Stimulated activated CD4-positive, alpha-beta T cell treated with anti-CD3 and anti-CD28 coated beads, Interleukin-1b, Interleukin-23, amount 100 ng/mL, for 48 hours (primary cell): ENCODE measurements at regions not wholly inside any gene's neighbourhood (a gene's known extent, or its start where the extent isn't known, plus 50 kb on each side); places are given as distances from the start of the nearest gene placed in this dataset.
"Not testable (repeated sequence)": the region's sequence is repeated elsewhere in the genome, so short reads cannot be mapped to it uniquely, and the experiment has no call there.

ENCODE experiments used
- DNase-seq: peaks from one replicate; pipeline ENCODE4 v3.0.0-alpha.2; 2020

DNA sequence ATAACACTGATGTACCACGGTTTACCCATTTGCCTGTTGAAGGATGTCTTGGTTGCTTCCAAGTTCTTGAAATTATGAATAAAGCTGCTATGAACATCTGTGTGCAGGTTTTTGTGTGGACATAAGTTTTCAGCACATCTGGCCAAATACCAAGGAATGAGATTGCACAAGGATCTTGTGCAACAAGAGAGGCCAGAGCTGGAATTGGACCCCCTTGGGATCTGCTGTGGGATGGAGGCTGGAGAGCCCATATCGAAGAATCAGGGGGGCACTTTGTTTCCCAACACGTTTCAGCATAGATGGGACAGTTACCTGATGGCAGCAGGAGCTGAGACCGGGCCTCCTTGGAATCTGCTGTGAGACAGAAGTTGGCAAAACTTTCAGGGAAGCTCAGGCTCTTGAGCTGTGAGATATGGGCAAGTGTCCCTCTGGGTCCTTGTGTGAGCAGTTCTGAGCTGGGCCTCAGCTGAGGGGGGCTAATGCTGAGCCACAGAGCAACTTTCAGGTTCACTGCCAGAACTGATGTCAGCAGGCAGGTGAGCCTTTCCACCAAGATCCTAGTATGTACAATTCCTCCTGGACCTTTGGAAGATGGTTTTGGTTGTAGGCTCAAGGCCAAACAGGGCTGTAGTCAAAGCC is 115.2 kb upstream of the RAB18 start:
- DNase-seq, result no peak

DNA sequence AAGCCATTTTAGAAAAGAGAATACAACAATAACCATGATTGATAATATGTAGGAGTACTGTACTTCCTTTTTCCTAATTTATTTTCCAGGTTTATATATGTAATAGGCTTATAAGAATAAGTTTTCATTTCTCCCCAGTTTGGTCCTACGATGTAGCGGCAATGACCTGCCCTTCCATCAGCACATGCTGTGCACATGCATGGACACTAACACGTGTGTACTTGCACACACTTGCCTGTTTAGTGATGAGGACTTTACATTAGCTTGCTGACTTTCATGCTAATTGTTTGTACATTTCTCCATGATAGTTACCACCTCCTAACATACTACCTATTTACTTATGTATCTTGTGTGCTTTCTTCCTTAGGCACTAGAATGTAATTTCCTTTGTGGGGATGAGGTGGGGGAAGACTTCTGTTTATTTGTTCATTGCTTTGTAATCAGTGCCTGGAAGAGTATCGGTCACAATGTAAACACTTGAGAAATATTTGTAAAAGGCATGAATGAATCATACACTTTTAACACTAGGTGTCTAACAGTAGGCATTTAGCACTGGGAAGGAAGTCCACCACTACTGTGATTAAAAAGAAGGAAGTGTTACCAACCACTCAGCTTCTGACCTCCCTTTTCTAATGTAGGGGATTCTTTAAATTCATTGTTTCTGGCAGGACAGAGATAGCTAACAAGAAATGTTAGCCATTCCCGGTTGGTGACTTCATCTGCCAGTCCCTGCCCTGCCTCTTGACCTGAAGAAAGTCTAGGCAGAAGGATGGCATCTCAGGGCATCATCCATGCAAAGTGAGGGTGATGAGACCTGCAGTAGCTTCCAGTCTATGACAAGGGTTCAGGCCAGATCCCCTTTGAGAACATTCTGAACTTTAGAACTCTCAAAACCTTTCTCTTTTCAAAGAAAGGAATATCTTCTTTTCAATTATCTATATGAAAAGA is 120.2 kb upstream of the RAB18 start:
- no peak for DNase-seq

DNA sequence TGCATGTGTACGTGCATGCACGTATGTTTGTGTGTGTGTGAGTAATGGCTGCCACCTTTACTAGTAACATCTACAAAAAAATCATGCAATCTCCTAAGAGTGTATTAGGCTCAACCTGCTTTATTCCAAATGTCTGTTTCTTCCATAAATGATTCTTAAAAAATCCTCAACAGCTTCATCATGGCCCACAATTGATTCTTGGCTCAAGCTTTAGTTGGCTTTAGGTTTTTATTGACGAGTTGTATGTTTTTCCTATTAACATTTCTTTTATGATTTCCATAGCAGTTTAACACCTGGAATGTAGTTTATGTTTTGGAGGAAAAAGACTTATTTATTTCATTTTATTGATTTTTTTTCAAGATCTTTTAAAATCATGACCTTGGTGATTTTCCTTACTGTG is 121.9 kb upstream of the RAB18 start:
- DNase-seq, result no peak

DNA sequence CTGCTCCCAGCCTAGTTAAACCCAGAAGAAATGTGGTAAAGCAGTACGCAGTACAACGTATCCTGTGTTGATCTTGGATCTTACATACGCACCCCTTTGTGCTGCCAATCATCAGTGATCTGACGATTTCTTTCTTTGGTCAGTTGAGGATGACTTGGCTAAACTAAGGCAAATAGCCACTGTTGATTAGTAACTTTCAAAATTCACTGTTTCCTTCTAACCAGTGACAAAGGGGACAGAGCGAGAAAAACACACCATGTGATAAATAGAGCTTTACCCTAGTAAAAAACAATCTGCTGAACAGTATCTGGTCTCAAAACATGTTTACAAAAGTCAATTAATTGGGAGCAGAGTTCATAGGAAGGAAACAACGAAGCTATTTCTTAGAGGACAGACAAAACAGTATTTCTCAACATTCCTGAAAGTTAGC is 123.2 kb upstream of the RAB18 start:
- no peak for DNase-seq

DNA sequence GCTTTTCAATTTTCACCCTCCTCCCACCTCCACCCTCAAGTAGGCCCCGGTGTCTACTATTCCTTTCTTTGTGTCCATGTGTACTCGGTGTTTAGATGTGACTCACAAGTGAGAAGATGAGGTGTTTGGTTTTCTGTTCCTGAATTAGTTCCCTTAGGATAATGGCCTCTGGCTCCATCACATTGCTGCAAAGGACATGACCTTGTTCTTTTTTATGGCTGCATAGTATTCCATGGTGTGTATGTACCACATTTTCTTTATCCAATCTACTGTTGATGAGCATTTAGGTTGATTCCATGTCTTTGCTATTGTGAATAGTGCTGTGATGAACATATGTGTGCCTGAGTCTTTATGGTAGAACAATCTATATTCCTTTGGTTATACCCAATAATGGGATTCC is 125.1 kb upstream of the RAB18 start:
- DNase-seq, result not testable (repeated sequence)

DNA sequence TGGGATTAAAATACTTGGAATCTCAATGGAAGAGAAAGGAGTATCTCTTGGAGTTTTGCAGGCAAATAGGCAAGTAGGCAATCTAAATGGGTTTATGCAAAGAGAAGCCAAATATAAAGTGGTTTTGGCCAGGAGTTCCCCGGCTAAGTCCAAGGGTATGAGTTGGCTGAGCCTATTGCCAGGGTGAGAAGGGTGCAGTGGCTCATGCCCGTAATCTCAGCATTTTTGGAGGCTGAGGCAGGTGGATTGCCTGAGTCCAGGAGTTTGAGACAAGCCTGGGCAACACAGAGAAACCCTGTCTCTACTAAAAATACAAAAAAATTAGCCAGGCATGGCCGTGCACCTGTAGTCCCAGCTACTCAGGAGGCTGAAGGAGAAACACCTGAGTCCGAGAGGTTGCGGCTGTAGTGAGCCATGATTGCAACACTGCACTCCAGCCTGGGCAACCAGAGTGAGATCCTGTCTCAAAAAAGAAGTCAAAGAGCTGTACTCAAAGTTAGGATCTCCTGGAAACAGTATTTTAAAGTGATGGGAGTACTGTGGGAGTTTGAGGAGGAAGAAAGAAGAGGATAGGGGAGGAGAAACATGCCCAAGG is 130.4 kb upstream of the RAB18 start:
- no peak for DNase-seq

DNA sequence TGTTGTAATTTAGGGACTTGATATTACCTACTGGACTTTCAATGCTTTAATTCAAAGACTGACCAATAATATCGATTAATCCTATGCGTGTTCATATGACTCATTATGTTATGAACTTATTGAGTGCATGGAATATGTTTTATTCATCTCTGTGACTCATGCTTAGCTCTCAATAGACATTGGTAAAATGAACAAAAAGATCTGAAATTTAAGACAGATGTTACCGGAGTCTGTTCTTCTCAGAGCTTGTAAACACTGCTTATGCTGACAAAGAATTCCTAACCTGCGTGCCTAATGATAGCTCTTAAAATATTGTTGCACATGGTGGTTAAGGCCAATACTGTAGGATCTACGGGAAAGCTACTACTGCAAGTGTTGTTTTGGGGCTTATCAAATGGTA is 131.5 kb upstream of the ACBD5 start:
- no peak for DNase-seq

DNA sequence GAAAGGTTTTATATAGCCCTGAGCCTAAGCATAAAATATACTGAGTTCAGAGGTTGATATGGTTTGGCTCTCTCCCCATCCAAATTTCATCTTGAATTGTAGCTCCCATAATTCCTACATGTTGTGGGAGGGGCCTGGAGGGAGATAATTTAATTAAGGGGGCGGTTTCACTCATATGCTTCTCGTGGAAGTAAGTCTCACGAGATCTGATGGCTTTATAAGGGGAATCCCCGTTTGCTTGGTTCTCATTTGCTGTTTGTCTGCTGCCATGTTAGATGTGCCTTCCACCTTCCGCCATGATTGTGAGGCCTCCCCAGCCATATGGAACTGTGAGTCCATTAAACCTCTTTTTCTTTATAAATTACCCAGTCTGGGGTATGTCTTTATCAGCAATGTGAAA is 130.8 kb upstream of the ACBD5 start:
- DNase-seq, result not testable (repeated sequence)

DNA sequence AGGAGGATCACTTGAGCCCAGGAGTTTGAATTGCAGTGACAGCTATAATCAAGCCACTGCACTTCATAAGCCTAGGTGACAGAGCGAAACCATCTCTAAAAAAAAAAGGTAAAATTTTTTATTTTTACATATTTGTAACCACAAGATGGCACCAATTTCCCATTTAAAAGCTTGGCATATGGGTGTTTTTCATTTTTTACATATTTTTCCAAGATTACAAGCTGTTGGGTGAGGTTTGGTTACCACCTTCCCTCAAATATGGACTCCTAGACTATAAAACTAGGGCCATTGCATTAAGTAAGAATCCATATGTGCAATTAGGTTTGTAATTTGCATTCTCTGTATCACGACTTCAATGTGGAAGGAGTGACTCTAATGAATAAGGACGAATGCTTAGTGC is 129.3 kb upstream of the ACBD5 start:
- no peak for DNase-seq

DNA sequence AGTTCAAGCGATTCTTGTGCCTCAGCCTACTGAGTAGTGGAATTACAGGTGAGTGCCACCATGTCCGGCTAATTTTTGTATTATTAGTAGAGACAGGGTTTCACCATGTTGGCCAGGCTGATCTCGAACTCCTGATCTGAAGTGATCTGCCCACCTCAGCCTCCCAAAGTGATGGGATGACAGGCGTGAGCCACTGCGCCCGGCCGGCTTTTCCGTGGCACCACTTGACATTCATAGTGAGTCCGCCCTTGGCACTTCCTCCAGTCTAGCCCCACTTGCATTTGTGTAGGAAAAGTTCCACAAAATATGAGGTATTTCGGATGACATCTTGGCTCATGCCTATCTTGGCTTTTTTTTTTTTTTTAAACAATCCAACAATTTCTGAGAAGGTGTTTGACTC is 128.1 kb upstream of the ACBD5 start:
- DNase-seq, result no peak

DNA sequence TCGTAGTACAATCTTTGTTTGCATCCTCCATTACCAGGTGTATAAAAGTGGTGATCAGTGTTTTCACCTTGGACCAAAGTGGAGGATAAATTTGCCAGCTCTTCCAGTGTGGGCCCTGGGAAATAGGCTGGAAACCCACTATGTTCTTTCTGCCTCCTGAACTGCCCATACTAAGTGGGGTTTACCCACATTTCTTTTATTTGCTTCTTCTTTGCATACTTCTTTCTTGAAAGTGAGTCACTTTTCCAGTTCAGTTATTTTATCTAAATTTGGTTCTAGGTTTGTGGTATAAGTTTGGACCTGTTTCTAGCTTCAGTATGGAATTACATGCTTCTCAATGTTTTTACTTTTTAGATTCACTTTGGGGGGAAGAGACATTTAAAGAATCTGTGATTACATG is 126.2 kb upstream of the ACBD5 start:
- no peak for DNase-seq

DNA sequence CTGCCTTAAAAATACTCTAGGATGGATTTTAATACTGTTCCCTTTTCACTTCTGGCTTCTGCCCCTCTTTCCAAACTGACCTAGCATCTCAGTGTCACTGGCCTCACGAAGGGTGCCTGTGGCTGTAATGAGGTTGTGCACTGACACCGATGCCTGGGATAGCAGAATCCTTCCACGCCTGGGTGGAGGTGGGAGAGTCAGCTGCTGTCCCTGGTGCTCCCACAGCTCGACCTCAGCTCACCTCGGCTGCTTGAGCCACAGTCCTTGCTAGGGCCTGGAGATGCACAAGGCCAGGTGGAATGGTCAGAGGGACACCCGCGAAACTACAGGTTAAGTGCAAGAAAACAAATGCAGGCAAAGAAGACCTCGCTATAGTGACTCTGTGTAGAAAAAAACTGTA is 123.4 kb upstream of the ACBD5 start:
- DNase-seq, result no peak

DNA sequence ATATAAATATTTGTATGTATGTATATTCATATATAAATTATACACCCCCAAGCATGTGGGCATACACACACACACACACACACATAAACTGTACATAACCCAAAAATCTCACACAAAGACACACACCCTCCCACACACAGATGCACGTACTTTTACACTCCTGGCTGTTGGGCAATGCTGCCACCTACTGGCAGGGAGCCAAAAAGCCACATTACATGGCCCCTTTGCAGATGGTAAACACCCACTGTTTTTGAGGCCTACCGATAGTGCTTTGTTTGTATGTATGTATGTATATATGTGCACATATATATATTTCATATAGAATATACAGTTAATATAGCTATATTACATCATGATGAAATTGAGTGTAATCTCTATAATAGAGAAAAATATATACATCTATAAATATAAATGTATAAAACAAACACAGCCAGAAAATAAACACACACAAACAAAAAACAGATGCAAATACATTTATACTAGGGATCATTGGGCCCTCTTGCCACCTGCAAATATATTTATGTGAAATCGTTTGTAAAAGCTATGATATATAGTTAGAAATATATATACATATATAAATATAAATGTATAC is 120.1 kb upstream of the ACBD5 start:
- DNase-seq, result peak; percentile 83

DNA sequence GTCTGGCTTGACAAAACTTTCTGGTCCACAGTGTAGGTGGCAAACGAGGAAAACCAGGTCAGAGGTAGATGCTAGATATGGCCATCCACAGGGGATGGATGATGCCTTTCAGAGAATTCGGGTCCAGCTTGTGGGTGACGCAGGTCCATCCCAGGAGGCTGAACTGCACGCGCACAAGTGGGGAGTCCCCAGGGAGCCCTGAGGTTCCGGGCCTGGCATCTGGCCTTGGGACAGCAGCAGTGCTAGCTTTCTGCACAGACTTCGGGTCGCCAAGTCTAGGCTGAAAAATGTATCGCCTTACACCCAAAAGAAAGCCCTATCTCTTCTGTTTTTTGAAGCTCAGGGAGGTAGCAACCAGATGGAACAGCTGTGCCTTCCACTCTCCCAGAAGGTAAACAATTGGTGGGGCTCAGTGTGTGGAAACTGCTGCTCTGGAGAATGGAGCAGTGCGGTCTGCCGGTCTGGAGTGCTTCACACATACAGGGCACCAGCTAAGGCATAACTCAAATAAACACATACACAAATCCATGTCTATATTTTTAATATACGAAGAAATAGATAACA is 119.3 kb upstream of the ACBD5 start:
- DNase-seq, result no peak

DNA sequence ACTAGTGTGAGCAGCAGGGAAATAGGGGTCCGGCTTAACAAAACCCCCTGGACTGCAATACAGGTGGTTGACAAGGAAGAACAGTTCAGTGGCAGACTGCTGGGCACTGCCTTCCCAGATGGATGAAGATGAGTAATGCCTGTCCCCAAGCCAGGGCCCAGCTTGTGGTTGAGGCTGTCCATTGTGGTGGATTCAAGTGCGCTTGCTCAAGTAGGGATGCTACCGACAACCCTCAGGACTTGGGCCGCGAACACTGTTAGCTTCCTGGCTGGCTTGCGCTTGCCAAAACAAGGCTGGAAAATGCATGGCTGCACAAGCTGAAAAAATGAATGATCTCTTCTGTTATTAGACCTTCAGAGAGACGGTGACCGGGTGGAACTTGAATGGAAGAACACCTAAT is 116.1 kb upstream of the ACBD5 start:
- DNase-seq, result no peak

DNA sequence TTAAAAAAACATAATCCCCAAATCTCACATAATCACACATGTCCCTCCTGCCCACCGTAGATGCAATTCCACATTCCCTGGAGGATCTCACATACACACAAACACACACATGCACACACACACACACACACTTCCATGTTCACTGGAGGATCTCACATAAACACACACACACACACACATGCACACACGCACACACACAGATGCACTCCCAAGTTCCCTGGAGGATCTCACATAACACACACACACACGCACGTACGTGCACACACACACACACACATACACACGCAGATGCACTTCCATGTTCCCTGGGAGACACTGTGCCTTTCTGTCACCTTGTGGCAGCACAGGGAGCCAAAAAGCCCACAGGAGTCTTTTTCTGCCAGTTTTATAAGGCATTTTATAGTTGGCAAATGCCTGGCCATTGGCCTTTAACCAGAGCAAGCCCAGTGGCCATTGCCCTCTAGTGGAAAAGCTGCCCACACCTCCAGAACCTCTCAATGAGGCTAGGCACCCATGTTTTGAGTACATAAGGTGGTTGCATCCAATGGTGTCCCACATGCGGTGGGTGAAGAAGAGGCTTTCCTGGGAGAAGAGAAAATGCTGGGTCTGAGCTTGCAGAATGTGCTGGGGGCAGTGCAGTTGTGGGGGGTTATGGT is 115.4 kb upstream of the ACBD5 start:
- DNase-seq, result no peak

DNA sequence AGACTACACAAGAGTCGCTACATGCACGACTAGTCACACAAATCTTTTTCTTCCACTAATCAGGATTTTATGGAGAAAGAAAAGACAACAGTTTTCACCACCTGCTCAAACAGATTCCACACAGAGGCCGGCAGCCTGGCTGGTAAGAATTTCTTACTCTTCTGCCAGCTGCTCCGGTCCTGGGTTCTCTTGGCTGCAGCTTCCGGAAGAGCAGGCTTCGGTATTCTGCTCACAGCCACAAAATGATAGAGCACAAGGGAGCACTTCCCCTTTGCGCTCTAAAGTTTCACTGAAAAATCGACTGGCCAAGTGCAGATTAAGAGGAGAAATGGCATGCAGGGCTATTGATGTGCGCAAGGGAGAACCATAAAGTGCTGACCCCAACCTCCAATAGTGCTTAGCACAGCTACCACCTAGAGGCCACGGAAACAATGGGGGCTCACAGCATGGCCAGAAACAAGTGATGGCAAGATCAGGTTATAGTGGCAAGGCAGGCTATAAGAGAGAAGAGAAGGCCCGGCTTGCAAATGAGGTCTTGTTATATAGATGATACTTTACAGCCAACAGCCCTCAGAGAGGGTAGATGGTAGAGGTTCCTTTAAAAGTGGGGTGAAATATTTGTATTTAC is 114.2 kb upstream of the ACBD5 start:
- DNase-seq, result not testable (repeated sequence)

DNA sequence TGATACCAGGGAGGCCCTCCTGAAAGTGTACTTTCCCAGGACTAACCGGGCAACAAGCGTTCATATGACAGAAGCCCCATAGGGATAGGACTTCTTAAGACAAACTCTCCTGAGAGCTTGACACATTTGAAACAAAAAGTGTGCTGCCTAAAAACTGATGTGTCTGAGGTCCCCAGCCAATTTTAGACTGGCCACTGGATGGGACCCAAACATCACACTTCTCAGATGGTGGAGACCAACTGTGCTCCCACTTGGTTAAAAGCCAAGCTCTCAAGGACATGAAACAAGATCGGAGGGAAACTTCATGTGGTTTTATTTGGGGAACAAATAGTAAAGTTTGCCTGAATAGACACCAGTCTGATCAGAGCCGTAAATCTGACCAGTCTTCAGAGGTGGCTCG is 113.5 kb upstream of the ACBD5 start:
- DNase-seq, result not testable (repeated sequence)

DNA sequence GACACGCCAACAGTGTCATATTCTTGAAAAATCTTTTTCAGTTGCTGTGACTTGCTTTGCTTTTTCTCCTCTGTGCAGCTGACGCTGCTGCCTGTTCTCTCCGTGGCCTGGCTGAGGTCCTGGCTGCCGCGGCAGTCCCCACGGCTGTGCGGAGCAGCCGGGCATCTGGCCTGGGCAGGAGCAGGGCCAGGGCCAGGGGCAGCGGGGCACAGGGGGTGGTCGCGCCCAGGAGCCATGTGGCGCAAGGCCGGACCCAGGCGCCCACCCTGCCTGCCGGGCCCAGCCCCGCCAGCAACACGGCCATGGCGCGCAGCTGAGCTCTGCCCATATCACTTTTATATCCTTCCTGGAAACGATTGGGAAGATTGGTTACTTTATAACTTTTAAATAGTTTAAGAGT is 109.4 kb upstream of the ACBD5 start:
- no peak for DNase-seq

DNA sequence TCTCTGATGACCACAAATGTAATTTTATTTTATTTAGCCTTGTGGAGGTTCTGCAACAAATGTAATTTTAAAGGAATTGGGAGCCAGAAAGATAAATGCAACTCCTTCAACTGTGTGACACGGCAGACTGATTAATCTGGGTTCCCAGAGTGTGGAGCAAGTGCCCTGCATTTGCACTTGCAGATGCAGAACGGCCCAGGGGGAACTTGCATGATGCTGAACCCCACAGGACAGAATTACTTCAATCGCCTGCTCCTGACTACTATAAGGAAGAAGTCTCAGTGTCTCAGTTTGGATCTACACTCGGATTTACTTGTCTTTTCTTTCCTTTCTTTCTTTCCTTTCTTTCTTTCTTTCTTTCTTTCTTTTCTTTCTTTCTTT is 107.2 kb upstream of the ACBD5 start:
- DNase-seq, result not testable (repeated sequence)

DNA sequence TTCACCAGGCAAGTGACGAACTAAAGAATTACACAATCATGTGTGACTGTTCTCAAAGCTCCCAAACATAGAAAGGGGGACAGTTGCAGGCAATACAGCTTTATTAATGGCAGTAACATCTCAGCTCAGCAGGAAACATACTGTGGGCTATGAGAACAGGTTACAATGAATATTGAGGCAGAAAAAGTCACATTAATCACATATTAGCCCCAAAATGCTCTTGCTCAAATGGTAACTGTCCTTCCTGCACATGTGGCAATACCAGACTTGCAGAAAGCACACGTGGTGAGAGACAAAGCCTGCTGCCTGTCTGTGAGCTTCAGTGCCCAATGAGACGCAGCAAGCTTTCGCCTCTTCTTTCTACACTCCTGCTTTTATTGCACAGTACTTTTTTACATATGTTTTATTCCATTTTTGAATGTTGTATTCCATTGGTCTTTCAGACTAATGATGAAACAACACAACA is 104.9 kb upstream of the ACBD5 start:
- peak; percentile 16 for DNase-seq
